Type B pancreatic cell (in vitro differentiated cells): ENCODE measurements at regions not wholly inside any gene's neighbourhood (a gene's known extent, or its start where the extent isn't known, plus 50 kb on each side); places are given as distances from the start of the nearest gene placed in this dataset.

ENCODE experiments used
- DNase-seq: peaks from one replicate; pipeline ENCODE4 v3.0.0; 2021; ENCODE audit warnings: mixed read lengths; ENCODE audit not compliant: unreplicated experiment; ENCODE audit errors: extremely low spot score
- H3K27ac Mint-ChIP-seq: 2 replicates; pipeline ENCODE4 v1.8.0; 2021; ENCODE audit warnings: mild to moderate bottlenecking, mixed read lengths
- H3K27me3 Mint-ChIP-seq: 2 replicates; pipeline ENCODE4 v1.8.0; 2021; ENCODE audit warnings: mixed read lengths
- H3K36me3 Mint-ChIP-seq: 2 replicates; pipeline ENCODE4 v1.8.0; 2021; ENCODE audit warnings: mixed read lengths
- H3K4me1 Mint-ChIP-seq: one replicate; pipeline ENCODE4 v1.8.0; 2021; ENCODE audit warnings: mixed read lengths; ENCODE audit not compliant: unreplicated experiment
- H3K4me3 Mint-ChIP-seq: 2 replicates; pipeline ENCODE4 v1.8.0; 2021; ENCODE audit warnings: mild to moderate bottlenecking, mixed read lengths
- H3K9me3 Mint-ChIP-seq: 2 replicates; pipeline ENCODE4 v1.8.0; 2021; ENCODE audit warnings: mixed read lengths
- TF ChIP-seq, protein P1 (sequence below): fragments of 200-600 bp; sonication (generic); conservative IDR thresholded peaks from 2 replicates; pipeline ENCODE4 v1.5.0; 2021; ENCODE audit warnings: antibody characterized with exemption, mild to moderate bottlenecking

DNA sequence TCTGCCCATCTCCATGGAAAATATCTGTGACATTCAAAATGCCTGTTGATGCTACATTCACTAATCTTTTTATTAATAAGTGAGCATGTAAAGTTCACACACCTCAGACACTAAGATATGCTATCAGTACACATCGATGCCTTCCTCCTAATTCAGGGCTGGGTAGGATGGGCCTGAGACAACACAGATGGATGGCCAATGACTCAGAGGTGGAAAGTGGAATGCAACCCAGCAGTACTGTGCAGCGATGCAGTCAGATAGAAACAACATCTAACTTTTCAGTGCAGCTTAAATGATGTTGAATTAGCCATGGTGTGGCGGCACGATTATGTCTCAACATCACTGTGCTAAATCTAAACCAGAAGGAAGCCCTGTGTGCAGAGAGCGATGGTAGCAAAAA is 161.6 kb upstream of the KCNJ15 start:
- Mint-ChIP-seq H3K4me3 (no peak overlapping the region), H3K9me3 (no peaks in the 10 kb centered on the region), H3K27me3 (peaks cover 10% of the 10 kb centered on the region), H3K36me3 (no peaks in the 10 kb centered on the region), H3K27ac (no peak overlapping the region), H3K4me1 (peaks cover 4% of the 10 kb centered on the region)
- TF ChIP-seq, protein P1, sequence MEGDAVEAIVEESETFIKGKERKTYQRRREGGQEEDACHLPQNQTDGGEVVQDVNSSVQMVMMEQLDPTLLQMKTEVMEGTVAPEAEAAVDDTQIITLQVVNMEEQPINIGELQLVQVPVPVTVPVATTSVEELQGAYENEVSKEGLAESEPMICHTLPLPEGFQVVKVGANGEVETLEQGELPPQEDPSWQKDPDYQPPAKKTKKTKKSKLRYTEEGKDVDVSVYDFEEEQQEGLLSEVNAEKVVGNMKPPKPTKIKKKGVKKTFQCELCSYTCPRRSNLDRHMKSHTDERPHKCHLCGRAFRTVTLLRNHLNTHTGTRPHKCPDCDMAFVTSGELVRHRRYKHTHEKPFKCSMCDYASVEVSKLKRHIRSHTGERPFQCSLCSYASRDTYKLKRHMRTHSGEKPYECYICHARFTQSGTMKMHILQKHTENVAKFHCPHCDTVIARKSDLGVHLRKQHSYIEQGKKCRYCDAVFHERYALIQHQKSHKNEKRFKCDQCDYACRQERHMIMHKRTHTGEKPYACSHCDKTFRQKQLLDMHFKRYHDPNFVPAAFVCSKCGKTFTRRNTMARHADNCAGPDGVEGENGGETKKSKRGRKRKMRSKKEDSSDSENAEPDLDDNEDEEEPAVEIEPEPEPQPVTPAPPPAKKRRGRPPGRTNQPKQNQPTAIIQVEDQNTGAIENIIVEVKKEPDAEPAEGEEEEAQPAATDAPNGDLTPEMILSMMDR, result no peak
- DNase-seq, result no peak

DNA sequence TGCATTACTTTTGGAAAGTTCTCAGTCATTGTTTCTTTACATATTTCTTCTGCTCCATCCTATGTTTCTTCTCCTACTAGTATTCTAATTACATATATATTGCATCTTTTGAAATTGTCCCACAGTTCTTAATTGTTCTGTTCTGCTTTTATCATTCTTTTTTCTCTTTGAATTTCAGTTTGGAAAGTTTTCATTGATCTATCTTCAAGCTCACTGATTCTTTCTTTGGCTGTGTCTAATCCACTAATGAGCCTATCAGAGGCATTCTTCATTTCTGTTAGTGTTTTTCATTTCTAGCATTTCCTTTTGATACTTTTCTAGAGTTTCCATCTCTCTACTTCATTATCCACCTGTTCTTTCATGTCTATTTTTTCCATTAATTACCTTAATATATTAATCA is 159.0 kb upstream of the KCNJ15 start:
- Mint-ChIP-seq H3K9me3 (no peaks in the 10 kb centered on the region), H3K36me3 (no peaks in the 10 kb centered on the region), H3K27ac (no peak overlapping the region), H3K4me1 (no peaks in the 10 kb centered on the region), H3K27me3 (peaks cover 16% of the 10 kb centered on the region), H3K4me3 (no peak overlapping the region)
- TF ChIP-seq, protein P1, result no peak
- DNase-seq, result no peak

- Mint-ChIP-seq H3K36me3 (no peaks in the 10 kb centered on the region), H3K27ac (no peak overlapping the region), H3K4me3 (no peak overlapping the region), H3K4me1 (no peaks in the 10 kb centered on the region), H3K27me3 (peaks cover 13% of the 10 kb centered on the region), H3K9me3 (no peaks in the 10 kb centered on the region)
- DNase-seq, result no peak
- TF ChIP-seq, protein P1, result no peak
These were observed 144.5 kb upstream of the KCNJ15 start for GRCh38 chr21:38112219-38112789.

- Mint-ChIP-seq H3K27ac (no peak overlapping the region), H3K9me3 (no peaks in the 10 kb centered on the region), H3K4me3 (no peak overlapping the region), H3K4me1 (no peaks in the 10 kb centered on the region), H3K27me3 (peaks cover 13% of the 10 kb centered on the region), H3K36me3 (no peaks in the 10 kb centered on the region)
- no peak for DNase-seq
- TF ChIP-seq, protein P1, result no peak
These were observed 142.0 kb upstream of the KCNJ15 start for GRCh38 chr21:38114717-38115333.

- H3K9me3 Mint-ChIP-seq, result no peaks in the 10 kb centered on the region
- H3K36me3 Mint-ChIP-seq, result no peaks in the 10 kb centered on the region
- DNase-seq, result no peak
- H3K4me1 Mint-ChIP-seq, result no peaks in the 10 kb centered on the region
- H3K27me3 Mint-ChIP-seq, result peaks cover 13% of the 10 kb centered on the region
- no peak overlapping the region for H3K27ac Mint-ChIP-seq
- TF ChIP-seq, protein P1, result no peak
- H3K4me3 Mint-ChIP-seq, result no peak overlapping the region
These were observed 140.9 kb upstream of the KCNJ15 start for GRCh38 chr21:38115870-38116269.
